Lower leg skin (tissue), 4 donors: ENCODE measurements at regions not wholly inside any gene's neighbourhood (a gene's known extent, or its start where the extent isn't known, plus 50 kb on each side); places are given as distances from the start of the nearest gene placed in this dataset.

Source experiments
- DNase-seq, 2 donors: peaks; one replicate each; pipeline ENCODE4 v3.0.0-alpha.2; 2019; ENCODE audit warnings: low spot score in 2 of 2
- H3K4me3 ChIP-seq: fragments of 200-600 bp; sonication (generic); 2 replicates; pipeline ENCODE4 v1.5.1; 2017; ENCODE audit warnings: mild to moderate bottlenecking, low read depth; ENCODE audit not compliant: poor library complexity, severe bottlenecking
- POLR2A ChIP-seq, 2 donors: fragments of 450-650 bp; IDR thresholded peaks; one replicate each; pipeline ENCODE4 v1.6.1; 2016 to 2017; ENCODE audit warnings: antibody characterized with exemption in 2 of 2, mild to moderate bottlenecking in 1 of 2, moderate library complexity in 1 of 2
- WGBS, 2 donors: methylation state at CpG; one replicate each; pipeline ENCODE4 v1.1.5; 2018; 5-methylcytosine and 5-hydroxymethylcytosine counted together
- intact Hi-C: fragments of 100-400 bp; cut with DNase I; formaldehyde crosslinking; loops from one replicate; pipeline ENCODE4 v1.15.0; 2023; ENCODE audit warnings: low total_unique reads
- TF ChIP-seq, protein P1 (sequence below), 3 donors: fragments of 450-650 bp; IDR thresholded peaks; one replicate each; pipeline ENCODE4 v1.5.1; 2016; ENCODE audit warnings: antibody characterized with exemption in 3 of 3, mild to moderate bottlenecking in 3 of 3, moderate library complexity in 2 of 3

DNA sequence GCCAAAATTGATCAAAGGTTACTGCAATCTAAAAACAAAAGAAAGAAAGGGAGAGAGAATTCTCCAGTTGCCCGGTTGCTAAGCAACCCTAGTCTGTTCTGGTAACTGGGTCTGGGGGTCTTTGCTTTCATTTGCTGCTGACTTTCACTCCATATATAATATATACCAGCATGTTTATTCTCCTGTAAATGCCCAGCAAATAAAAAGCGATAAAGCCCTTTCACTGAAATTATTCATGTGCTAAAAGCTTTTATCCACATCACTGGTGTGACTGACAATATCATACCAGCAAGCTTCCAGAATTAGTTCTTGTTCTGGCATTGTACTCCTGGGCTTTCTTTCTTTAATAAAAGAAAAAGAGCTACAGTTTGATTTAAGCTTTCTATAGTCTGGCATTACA is 75.5 kb upstream of the ST8SIA3 start:
- intact Hi-C loops: no loop called here
- no peak for DNase-seq
- 80 to 83% methylated on average over 2 of the region's 2 CpGs for WGBS, 2 donors
- no peak overlapping the region for H3K4me3 ChIP-seq
- TF ChIP-seq POLR2A (IDR thresholded peaks at IDR 0.05): no peak
- TF ChIP-seq, protein P1, sequence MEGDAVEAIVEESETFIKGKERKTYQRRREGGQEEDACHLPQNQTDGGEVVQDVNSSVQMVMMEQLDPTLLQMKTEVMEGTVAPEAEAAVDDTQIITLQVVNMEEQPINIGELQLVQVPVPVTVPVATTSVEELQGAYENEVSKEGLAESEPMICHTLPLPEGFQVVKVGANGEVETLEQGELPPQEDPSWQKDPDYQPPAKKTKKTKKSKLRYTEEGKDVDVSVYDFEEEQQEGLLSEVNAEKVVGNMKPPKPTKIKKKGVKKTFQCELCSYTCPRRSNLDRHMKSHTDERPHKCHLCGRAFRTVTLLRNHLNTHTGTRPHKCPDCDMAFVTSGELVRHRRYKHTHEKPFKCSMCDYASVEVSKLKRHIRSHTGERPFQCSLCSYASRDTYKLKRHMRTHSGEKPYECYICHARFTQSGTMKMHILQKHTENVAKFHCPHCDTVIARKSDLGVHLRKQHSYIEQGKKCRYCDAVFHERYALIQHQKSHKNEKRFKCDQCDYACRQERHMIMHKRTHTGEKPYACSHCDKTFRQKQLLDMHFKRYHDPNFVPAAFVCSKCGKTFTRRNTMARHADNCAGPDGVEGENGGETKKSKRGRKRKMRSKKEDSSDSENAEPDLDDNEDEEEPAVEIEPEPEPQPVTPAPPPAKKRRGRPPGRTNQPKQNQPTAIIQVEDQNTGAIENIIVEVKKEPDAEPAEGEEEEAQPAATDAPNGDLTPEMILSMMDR (IDR thresholded peaks at IDR 0.05): no peak

DNA sequence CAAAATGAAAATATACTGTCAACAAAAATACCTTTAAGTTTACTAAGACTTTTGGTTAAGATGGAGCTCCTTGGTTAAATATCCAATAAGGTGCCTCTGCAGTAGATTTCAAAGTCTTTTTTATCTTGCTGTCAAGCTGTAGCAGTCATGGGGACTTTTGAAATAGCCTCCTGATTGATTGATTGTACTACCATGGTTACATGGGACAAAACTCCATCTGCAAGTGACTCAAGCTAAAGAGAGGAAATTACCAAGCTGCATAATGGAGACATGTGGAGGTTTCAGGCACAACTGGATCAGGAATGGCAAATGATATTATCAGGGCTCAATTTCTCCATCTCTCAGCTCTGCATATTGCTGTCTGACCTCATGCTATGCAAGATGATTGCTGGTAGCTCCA is 73.4 kb upstream of the ST8SIA3 start:
- H3K4me3 ChIP-seq: no peak overlapping the region
- intact Hi-C loops: no loop called here
- no peak for DNase-seq
- TF ChIP-seq POLR2A (IDR thresholded peaks at IDR 0.05): no peak
- TF ChIP-seq, protein P1 (IDR thresholded peaks at IDR 0.05): no peak

DNA sequence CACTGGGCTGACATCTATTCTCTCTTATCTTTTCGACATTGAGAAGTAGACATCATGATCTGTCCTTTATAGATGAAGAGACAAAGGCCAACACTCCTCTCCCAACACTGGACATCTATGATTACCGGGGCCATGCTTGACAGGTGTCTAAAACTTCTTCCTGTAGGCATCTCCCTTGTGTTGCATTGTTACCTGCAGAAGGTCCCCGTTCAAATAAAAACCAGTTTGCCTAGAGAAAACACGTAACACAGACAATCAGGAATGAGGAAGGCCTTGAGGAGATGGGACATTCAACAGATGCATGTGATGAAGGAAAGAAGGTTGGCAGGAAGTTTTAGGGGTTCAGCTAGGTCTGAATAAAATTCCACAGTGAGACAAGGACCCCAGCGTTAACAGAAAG is 70.8 kb upstream of the ST8SIA3 start:
- H3K4me3 ChIP-seq: no peak overlapping the region
- DNase-seq: no peak
- 84 to 89% methylated on average over 5 of the region's 5 CpGs for WGBS, 2 donors
- intact Hi-C loops: loop anchor here (5.0 kb wide), 1 partner anchor 1414 kb away; no protein-coding TSS in a partner anchor
- no peak for TF ChIP-seq POLR2A (IDR thresholded peaks at IDR 0.05)
- TF ChIP-seq, protein P1 (IDR thresholded peaks at IDR 0.05): no peak

DNA sequence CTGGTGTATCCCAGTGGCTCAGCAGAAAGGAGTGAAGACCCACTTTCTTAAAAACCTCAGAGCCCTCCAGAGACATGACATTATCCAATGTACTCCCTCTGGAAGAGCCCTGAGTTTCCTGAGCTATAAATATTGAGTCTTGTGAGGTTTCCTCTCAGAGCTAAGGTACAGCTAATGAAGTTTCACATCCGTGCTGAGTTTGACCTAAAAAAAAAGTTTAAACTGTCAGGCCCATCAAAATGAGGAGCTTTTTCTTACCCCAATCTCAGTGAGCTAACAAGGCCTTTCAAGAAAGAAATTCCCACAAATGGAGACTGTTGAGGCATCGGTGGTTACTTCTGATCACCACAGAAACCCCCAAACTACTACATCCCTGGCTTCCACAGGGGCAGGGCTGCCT is 65.4 kb upstream of the ST8SIA3 start:
- intact Hi-C loops: no loop called here
- no peak overlapping the region for H3K4me3 ChIP-seq
- 71 to 76% methylated on average over 2 of the region's 2 CpGs for WGBS, 2 donors
- TF ChIP-seq, protein P1 (IDR thresholded peaks at IDR 0.05): no peak
- TF ChIP-seq POLR2A (IDR thresholded peaks at IDR 0.05): no peak
- DNase-seq: no peak

DNA sequence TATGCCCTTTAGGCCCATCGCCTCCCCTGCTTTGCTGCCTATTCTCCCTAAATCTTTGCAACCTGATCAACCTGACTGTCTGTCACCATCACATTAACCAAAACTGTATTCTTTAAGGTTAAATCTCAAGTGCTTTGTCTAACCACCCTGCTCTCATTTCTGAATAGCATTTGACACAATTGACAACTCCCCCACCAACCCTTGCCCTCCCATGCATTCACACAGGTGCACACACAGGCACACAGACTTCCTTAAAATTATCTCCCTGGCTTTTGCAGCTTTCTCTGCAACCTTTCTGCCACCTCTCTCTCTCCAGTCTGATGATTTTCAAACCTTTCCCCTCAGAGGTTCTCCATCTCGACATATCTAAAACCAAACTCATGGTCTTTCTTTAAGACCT is 64.6 kb upstream of the ST8SIA3 start:
- 80% methylated on average over 2 of the region's 2 CpGs for WGBS, 2 donors
- DNase-seq: no peak
- H3K4me3 ChIP-seq: no peak overlapping the region

DNA sequence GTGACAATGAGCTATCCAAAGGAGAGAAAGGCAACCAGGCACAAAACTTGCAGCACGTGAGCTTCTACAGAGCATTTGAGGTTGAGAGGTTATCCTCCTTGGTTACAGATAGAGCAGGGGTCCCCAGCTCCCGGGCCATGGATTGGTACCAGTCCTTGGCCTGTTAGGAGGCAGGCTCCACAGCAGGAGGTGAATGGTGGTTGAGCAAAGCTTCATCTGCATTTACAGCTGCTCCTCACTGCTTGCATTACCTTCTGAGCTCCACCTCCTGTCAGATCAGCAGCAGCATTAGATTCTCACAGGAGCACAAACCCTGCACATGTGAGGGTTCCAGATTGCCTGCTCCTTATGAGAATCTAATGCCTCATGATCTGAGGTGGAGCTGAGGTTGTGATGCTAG is 57.8 kb upstream of the ST8SIA3 start:
- intact Hi-C loops: no loop called here
- no peak for DNase-seq
- no peak overlapping the region for H3K4me3 ChIP-seq
- WGBS, 2 donors: 65 to 81% methylated on average over 2 of the region's 2 CpGs
- TF ChIP-seq, protein P1 (IDR thresholded peaks at IDR 0.05): no peak
- no peak for TF ChIP-seq POLR2A (IDR thresholded peaks at IDR 0.05)

More for the DNA sequence above, 64.6 kb upstream of the ST8SIA3 start:
- TF ChIP-seq, protein P1 (IDR thresholded peaks at IDR 0.05): no peak
- no peak for TF ChIP-seq POLR2A (IDR thresholded peaks at IDR 0.05)
- intact Hi-C loops: no loop called here
